ENCODE measurements at regions not wholly inside any gene's neighbourhood (a gene's known extent, or its start where the extent isn't known, plus 50 kb on each side); places are given as distances from the start of the nearest gene placed in this dataset.

DNA sequence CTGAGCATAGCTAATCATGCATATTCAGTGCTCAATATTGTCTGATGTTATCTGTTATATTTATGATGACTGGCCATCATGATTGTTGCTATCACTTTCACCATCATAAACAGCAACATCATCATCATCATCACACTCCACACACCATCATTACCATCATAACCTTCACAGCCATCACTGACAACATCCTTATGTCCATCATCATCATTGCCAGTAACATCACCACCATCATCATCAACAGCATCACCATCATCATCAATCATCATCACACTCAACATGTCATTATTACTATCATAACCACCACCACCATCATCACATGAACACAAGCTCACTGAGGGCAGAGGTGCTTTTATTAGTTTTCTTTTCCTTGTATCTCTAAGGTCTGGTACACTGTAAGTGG lies 75.9 kb downstream of the MBD3L1 start:
- no peak for DNase-seq (ENCODE audit: extremely low spot score)
- TF ChIP-seq, protein P1, sequence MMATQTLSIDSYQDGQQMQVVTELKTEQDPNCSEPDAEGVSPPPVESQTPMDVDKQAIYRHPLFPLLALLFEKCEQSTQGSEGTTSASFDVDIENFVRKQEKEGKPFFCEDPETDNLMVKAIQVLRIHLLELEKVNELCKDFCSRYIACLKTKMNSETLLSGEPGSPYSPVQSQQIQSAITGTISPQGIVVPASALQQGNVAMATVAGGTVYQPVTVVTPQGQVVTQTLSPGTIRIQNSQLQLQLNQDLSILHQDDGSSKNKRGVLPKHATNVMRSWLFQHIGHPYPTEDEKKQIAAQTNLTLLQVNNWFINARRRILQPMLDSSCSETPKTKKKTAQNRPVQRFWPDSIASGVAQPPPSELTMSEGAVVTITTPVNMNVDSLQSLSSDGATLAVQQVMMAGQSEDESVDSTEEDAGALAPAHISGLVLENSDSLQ (IDR thresholded peaks at IDR 0.05), result 0 out of 2 replicates have a peak, but pooled peaks have one; percentile 16
- TF ChIP-seq L3MBTL2 (conservative IDR thresholded peaks at IDR 0.05), result no peak
- ChIA-PET CTCF (no interaction called here), POLR2A (no interaction called here)

DNA sequence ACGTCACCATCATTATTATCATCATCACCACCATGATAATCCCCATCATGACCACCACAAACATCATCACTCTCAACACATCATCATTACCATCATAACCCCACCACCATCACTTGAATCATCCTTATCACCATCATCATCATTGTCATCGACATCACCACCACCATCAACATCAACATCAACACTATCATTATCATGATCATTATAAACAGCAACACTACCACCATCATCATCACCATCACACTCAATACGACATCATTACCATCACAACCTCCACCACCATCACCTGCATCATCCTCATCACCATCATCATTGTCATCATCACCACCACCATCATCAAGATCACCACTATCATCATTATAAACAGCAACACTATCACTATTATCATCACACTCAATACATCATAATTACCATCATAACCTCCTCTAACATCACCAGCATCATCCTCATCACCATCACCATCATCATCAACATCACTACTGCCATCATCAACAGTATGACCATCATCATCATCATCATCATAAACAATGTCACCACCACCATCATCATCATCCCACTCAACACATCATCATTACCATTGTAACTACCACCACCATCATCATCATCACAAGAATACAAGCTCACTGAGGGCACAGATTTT lies 78.7 kb downstream of the MBD3L1 start:
- ChIA-PET POLR2A (no interaction called here), CTCF (no interaction called here)
- DNase-seq (ENCODE audit: extremely low spot score), result no peak
- TF ChIP-seq FOXK2 (IDR thresholded peaks at IDR 0.05) (no peak), FOXM1 (IDR thresholded peaks at IDR 0.05; ENCODE audit: borderline replicate concordance) (no peak), ELF4 (IDR thresholded peaks at IDR 0.05) (no peak), SUZ12 (IDR thresholded peaks at IDR 0.05) (no peak), ZNF384 (IDR thresholded peaks at IDR 0.05) (no peak), SP1 (IDR thresholded peaks at IDR 0.05) (no peak), FOXA1 (IDR thresholded peaks at IDR 0.05) (no peak), NFRKB (IDR thresholded peaks at IDR 0.05) (no peak), HDGF (IDR thresholded peaks at IDR 0.05; ENCODE audit: borderline replicate concordance) (no peak), CTBP1 (IDR thresholded peaks at IDR 0.05; ENCODE audit: borderline replicate concordance) (no peak), BHLHE40 (IDR thresholded peaks at IDR 0.05; ENCODE audit: borderline replicate concordance) (no peak), LEF1 (IDR thresholded peaks at IDR 0.05; ENCODE audit: borderline replicate concordance) (no peak), L3MBTL2 (conservative IDR thresholded peaks at IDR 0.05) (no peak), ARNT (IDR thresholded peaks at IDR 0.05) (no peak), TARDBP (IDR thresholded peaks at IDR 0.05) (no peak)
- TF ChIP-seq, protein P1 (IDR thresholded peaks at IDR 0.05), result no peak

DNA sequence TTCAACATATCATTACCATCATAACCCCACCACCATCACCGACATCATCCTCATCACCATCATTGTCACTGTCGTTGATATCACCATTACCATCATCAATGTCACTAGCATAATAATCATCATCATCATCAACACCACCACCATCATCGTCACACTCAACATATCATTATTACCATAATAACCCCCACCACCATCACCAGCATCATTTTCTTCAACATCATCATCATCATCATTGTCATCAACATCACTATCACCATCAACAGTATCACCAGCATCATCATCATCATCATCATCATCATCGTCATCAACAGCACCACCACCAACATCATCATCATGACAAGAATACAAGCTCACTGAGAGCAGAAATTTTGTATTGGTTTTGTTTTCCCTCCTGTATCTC lies 83.8 kb downstream of the MBD3L1 start:
- ChIA-PET POLR2A (no interaction called here), CTCF (no interaction called here)
- TF ChIP-seq BHLHE40 (IDR thresholded peaks at IDR 0.05; ENCODE audit: borderline replicate concordance) (no peak), FOXM1 (IDR thresholded peaks at IDR 0.05; ENCODE audit: borderline replicate concordance) (no peak), ARNT (IDR thresholded peaks at IDR 0.05) (no peak), ZNF384 (IDR thresholded peaks at IDR 0.05) (no peak)
- TF ChIP-seq, protein P1 (IDR thresholded peaks at IDR 0.05), result no peak
- no peak for DNase-seq (ENCODE audit: extremely low spot score)

DNA sequence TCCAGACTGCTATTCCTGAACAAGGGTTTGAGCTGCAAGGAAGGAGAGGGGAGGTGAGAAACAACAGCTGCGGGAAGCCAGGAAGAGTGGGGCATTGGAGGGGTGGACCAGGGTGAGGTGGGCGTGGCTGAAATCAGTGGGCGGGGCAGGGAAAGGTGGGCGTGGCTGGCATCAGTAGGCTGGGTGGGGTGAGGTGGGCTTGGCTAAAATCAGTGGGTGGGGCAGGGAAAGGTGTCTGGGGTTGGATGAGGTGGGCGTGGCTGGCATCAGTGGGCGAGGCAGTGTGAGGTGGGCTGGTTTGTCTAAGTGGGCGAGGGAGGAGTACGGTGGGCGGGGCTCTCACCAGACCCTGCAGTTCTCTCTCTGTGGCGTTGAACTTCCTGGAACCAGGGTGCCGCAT lies 87.6 kb downstream of the MUC16 start:
- ChIA-PET POLR2A (no interaction called here), CTCF (no interaction called here)
- DNase-seq (ENCODE audit: extremely low spot score), result no peak
- TF ChIP-seq HDGF (IDR thresholded peaks at IDR 0.05; ENCODE audit: borderline replicate concordance) (no peak), FOXA1 (IDR thresholded peaks at IDR 0.05) (no peak), TARDBP (IDR thresholded peaks at IDR 0.05) (no peak), ARNT (IDR thresholded peaks at IDR 0.05) (no peak), BHLHE40 (IDR thresholded peaks at IDR 0.05; ENCODE audit: borderline replicate concordance) (no peak), SP1 (IDR thresholded peaks at IDR 0.05) (no peak), LEF1 (IDR thresholded peaks at IDR 0.05; ENCODE audit: borderline replicate concordance) (no peak), CTBP1 (IDR thresholded peaks at IDR 0.05; ENCODE audit: borderline replicate concordance) (no peak), ELF4 (IDR thresholded peaks at IDR 0.05) (no peak), ZNF384 (IDR thresholded peaks at IDR 0.05) (no peak), FOXM1 (IDR thresholded peaks at IDR 0.05; ENCODE audit: borderline replicate concordance) (no peak), SUZ12 (IDR thresholded peaks at IDR 0.05) (no peak), L3MBTL2 (conservative IDR thresholded peaks at IDR 0.05) (no peak), NFRKB (IDR thresholded peaks at IDR 0.05) (no peak), FOXK2 (IDR thresholded peaks at IDR 0.05) (no peak)
- TF ChIP-seq, protein P1 (IDR thresholded peaks at IDR 0.05), result no peak

DNA sequence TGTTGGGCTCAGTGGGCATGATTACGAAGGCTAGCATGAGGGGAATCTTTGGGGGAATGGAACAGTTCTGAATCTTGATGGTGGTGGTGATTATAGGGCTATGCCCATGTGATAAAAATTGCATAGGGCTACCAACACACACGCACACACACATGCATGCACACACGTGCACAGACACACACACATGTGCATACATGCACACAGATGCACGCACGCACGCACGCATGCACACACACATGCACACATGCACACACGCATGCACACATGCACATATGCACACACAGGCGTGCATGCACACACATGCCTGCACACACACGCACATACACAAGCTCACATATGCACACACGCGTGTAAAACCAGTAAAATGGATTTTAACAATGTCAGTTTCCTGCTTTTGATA lies 85.9 kb downstream of the MUC16 start:
- CTCF ChIA-PET, result no interaction called here
- POLR2A ChIA-PET, result no interaction called here
- DNase-seq (ENCODE audit: extremely low spot score), result no peak
- TF ChIP-seq LEF1 (IDR thresholded peaks at IDR 0.05; ENCODE audit: borderline replicate concordance) (no peak), FOXK2 (IDR thresholded peaks at IDR 0.05) (no peak), FOXM1 (IDR thresholded peaks at IDR 0.05; ENCODE audit: borderline replicate concordance) (no peak), HDGF (IDR thresholded peaks at IDR 0.05; ENCODE audit: borderline replicate concordance) (no peak), NFRKB (IDR thresholded peaks at IDR 0.05) (no peak), L3MBTL2 (conservative IDR thresholded peaks at IDR 0.05) (no peak), CTBP1 (IDR thresholded peaks at IDR 0.05; ENCODE audit: borderline replicate concordance) (no peak), BHLHE40 (IDR thresholded peaks at IDR 0.05; ENCODE audit: borderline replicate concordance) (no peak), TARDBP (IDR thresholded peaks at IDR 0.05) (no peak), ELF4 (IDR thresholded peaks at IDR 0.05) (no peak)
- TF ChIP-seq, protein P1 (IDR thresholded peaks at IDR 0.05), result no peak
